ENCODE measurements at regions not wholly inside any gene's neighbourhood (a gene's known extent, or its start where the extent isn't known, plus 50 kb on each side); places are given as distances from the start of the nearest gene placed in this dataset.
"Not testable (repeated sequence)": the region's sequence is repeated elsewhere in the genome, so short reads cannot be mapped to it uniquely, and the experiment has no call there.

- H3K4me1 Mint-ChIP-seq; POLR2A ChIA-PET; H3K4me3 Mint-ChIP-seq; H3K9me3 ChIP-seq; DNase-seq; H3K36me3 Mint-ChIP-seq; CTCF ChIA-PET; H3K4me1 ChIP-seq (ENCODE audit: control insufficient read depth in 1 of 2, extremely low read depth in 1 of 2, insufficient read depth in 2 of 2, low read length in 2 of 2); H3K27me3 Mint-ChIP-seq; H3K4me3 ChIP-seq (ENCODE audit: control insufficient read depth in 1 of 2, extremely low read depth in 1 of 2, low read length in 1 of 2); H3K36me3 ChIP-seq (ENCODE audit: control insufficient read depth in 2 of 2, extremely low read depth in 1 of 2, insufficient read depth in 1 of 2, low read length in 1 of 2); ATAC-seq (replicated peaks in 1 of 4); H3K27me3 ChIP-seq (replicated peaks in 1 of 2; ENCODE audit: control insufficient read depth in 2 of 2, extremely low read depth in 1 of 2, insufficient read depth in 2 of 2, low read length in 1 of 2); H3K27ac Mint-ChIP-seq; H3K27ac ChIP-seq (ENCODE audit: low read length): not testable (repeated sequence)
- peaks cover 8 to 16% (median 16%) of the 10 kb centered on the region in 3 donors for H3K9me3 Mint-ChIP-seq
- WGBS (ENCODE audit: insufficient coverage): 95% methylated on average over 4 of the region's 10 CpGs
Observed at GRCh38 chr9:28498168-28498567, 924.9 kb upstream of the C9orf72 start.

- no peak for ATAC-seq (replicated peaks in 1 of 4)
- no peaks in the 10 kb centered on the region for H3K4me1 ChIP-seq (ENCODE audit: control insufficient read depth in 1 of 2, extremely low read depth in 1 of 2, insufficient read depth in 2 of 2, low read length in 2 of 2)
- no peaks in the 10 kb centered on the region for H3K36me3 ChIP-seq (ENCODE audit: control insufficient read depth in 2 of 2, extremely low read depth in 1 of 2, insufficient read depth in 1 of 2, low read length in 1 of 2)
- H3K4me3 Mint-ChIP-seq: no peak overlapping the region
- H3K27me3 Mint-ChIP-seq: no peaks in the 10 kb centered on the region
- H3K27me3 ChIP-seq (replicated peaks in 1 of 2; ENCODE audit: control insufficient read depth in 2 of 2, extremely low read depth in 1 of 2, insufficient read depth in 2 of 2, low read length in 1 of 2): no peaks in the 10 kb centered on the region
- H3K9me3 ChIP-seq: no peaks in the 10 kb centered on the region
- no peaks in the 10 kb centered on the region for H3K36me3 Mint-ChIP-seq
- ChIA-PET CTCF (no interaction called here), POLR2A (no interaction called here)
- no peak overlapping the region for H3K27ac Mint-ChIP-seq
- peaks cover 2 to 4% (median 2%) of the 10 kb centered on the region in 3 donors for H3K9me3 Mint-ChIP-seq
- 100% methylated on average over 1 of the region's 3 CpGs for WGBS (ENCODE audit: insufficient coverage)
- H3K27ac ChIP-seq (ENCODE audit: low read length): no peak overlapping the region
- H3K4me3 ChIP-seq (ENCODE audit: control insufficient read depth in 1 of 2, extremely low read depth in 1 of 2, low read length in 1 of 2): no peak overlapping the region
- no peak for DNase-seq
- no peaks in the 10 kb centered on the region for H3K4me1 Mint-ChIP-seq
Observed at GRCh38 chr9:28502189-28502588, 928.9 kb upstream of the C9orf72 start.

GRCh38 chr9:28502741-28503140, 929.5 kb upstream of the C9orf72 start:
- Histone ChIP-seq H3K4me1 (ENCODE audit: control insufficient read depth in 1 of 2, extremely low read depth in 1 of 2, insufficient read depth in 2 of 2, low read length in 2 of 2) (no peaks in the 10 kb centered on the region), H3K27me3 (replicated peaks in 1 of 2; ENCODE audit: control insufficient read depth in 2 of 2, extremely low read depth in 1 of 2, insufficient read depth in 2 of 2, low read length in 1 of 2) (no peaks in the 10 kb centered on the region), H3K27ac (ENCODE audit: low read length) (no peak overlapping the region), H3K9me3 (no peaks in the 10 kb centered on the region), H3K36me3 (ENCODE audit: control insufficient read depth in 2 of 2, extremely low read depth in 1 of 2, insufficient read depth in 1 of 2, low read length in 1 of 2) (no peaks in the 10 kb centered on the region), H3K4me3 (ENCODE audit: control insufficient read depth in 1 of 2, extremely low read depth in 1 of 2, low read length in 1 of 2) (no peak overlapping the region)
- Mint-ChIP-seq H3K4me3 (no peak overlapping the region), H3K4me1 (no peaks in the 10 kb centered on the region), H3K36me3 (no peaks in the 10 kb centered on the region), H3K9me3 (peaks cover 0 to 4% (median 2%) of the 10 kb centered on the region in 3 donors), H3K27ac (no peak overlapping the region), H3K27me3 (no peaks in the 10 kb centered on the region)
- CTCF ChIA-PET: no interaction called here
- POLR2A ChIA-PET: no interaction called here
- no CpG with 5 or more reads among the region's 2 CpGs for WGBS (ENCODE audit: insufficient coverage)
- no peak for ATAC-seq (replicated peaks in 1 of 4)
- DNase-seq: no peak

DNA sequence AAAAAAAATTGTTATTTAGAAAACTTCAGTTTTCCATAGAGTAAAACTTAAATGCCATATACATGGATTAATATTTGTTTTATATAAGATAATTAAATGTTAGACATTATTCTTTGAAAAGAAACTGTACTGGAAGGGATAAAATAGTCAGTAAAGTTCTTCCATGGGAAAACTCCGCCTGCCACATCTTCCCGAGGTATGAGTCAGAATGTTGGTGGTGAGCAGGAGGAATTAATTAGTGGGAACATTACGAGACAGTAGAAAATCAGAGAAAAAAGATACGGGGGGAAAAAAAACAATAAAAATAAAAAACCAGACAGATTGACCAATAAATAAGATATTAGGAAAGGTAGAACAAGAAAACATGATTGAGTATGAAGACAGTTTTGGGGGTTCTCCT, 930.3 kb upstream of the C9orf72 start:
- H3K4me3 ChIP-seq (ENCODE audit: control insufficient read depth in 1 of 2, extremely low read depth in 1 of 2, low read length in 1 of 2): no peak overlapping the region
- no peak overlapping the region for H3K27ac ChIP-seq (ENCODE audit: low read length)
- no peak for DNase-seq
- no peaks in the 10 kb centered on the region for H3K4me1 ChIP-seq (ENCODE audit: control insufficient read depth in 1 of 2, extremely low read depth in 1 of 2, insufficient read depth in 2 of 2, low read length in 2 of 2)
- no peaks in the 10 kb centered on the region for H3K27me3 Mint-ChIP-seq
- WGBS (ENCODE audit: insufficient coverage): no CpG with 5 or more reads among the region's 4 CpGs
- H3K36me3 ChIP-seq (ENCODE audit: control insufficient read depth in 2 of 2, extremely low read depth in 1 of 2, insufficient read depth in 1 of 2, low read length in 1 of 2): no peaks in the 10 kb centered on the region
- no peak overlapping the region for H3K4me3 Mint-ChIP-seq
- POLR2A ChIA-PET: no interaction called here
- no peak overlapping the region for H3K27ac Mint-ChIP-seq
- no peak for ATAC-seq (replicated peaks in 1 of 4)
- peaks cover 0 to 4% (median 2%) of the 10 kb centered on the region in 3 donors for H3K9me3 Mint-ChIP-seq
- H3K4me1 Mint-ChIP-seq: no peaks in the 10 kb centered on the region
- H3K9me3 ChIP-seq: no peaks in the 10 kb centered on the region
- CTCF ChIA-PET: no interaction called here
- H3K27me3 ChIP-seq (replicated peaks in 1 of 2; ENCODE audit: control insufficient read depth in 2 of 2, extremely low read depth in 1 of 2, insufficient read depth in 2 of 2, low read length in 1 of 2): no peaks in the 10 kb centered on the region
- H3K36me3 Mint-ChIP-seq: no peaks in the 10 kb centered on the region

GRCh38 chr9:28518439-28518838, 945.2 kb upstream of the C9orf72 start:
- Mint-ChIP-seq H3K36me3 (no peaks in the 10 kb centered on the region), H3K27ac (no peak overlapping the region), H3K9me3 (peaks cover 6 to 30% (median 14%) of the 10 kb centered on the region in 3 donors), H3K4me3 (no peak overlapping the region), H3K27me3 (no peaks in the 10 kb centered on the region), H3K4me1 (no peaks in the 10 kb centered on the region)
- no CpG with 5 or more reads among the region's 3 CpGs for WGBS (ENCODE audit: insufficient coverage)
- Histone ChIP-seq H3K27me3 (replicated peaks in 1 of 2; ENCODE audit: control insufficient read depth in 2 of 2, extremely low read depth in 1 of 2, insufficient read depth in 2 of 2, low read length in 1 of 2) (no peaks in the 10 kb centered on the region), H3K9me3 (no peaks in the 10 kb centered on the region), H3K27ac (ENCODE audit: low read length) (no peak overlapping the region), H3K4me1 (ENCODE audit: control insufficient read depth in 1 of 2, extremely low read depth in 1 of 2, insufficient read depth in 2 of 2, low read length in 2 of 2) (no peaks in the 10 kb centered on the region), H3K4me3 (ENCODE audit: control insufficient read depth in 1 of 2, extremely low read depth in 1 of 2, low read length in 1 of 2) (no peak overlapping the region), H3K36me3 (ENCODE audit: control insufficient read depth in 2 of 2, extremely low read depth in 1 of 2, insufficient read depth in 1 of 2, low read length in 1 of 2) (no peaks in the 10 kb centered on the region)
- POLR2A ChIA-PET: no interaction called here
- CTCF ChIA-PET: no interaction called here
- DNase-seq (no peak), ATAC-seq (replicated peaks in 1 of 4) (no peak)

- H3K9me3 ChIP-seq; ATAC-seq (replicated peaks in 1 of 4); H3K27ac ChIP-seq (ENCODE audit: low read length); H3K4me3 Mint-ChIP-seq; H3K36me3 Mint-ChIP-seq; DNase-seq; H3K36me3 ChIP-seq (ENCODE audit: control insufficient read depth in 2 of 2, extremely low read depth in 1 of 2, insufficient read depth in 1 of 2, low read length in 1 of 2); H3K27me3 Mint-ChIP-seq; H3K4me1 ChIP-seq (ENCODE audit: control insufficient read depth in 1 of 2, extremely low read depth in 1 of 2, insufficient read depth in 2 of 2, low read length in 2 of 2); H3K4me3 ChIP-seq (ENCODE audit: control insufficient read depth in 1 of 2, extremely low read depth in 1 of 2, low read length in 1 of 2); H3K27me3 ChIP-seq (replicated peaks in 1 of 2; ENCODE audit: control insufficient read depth in 2 of 2, extremely low read depth in 1 of 2, insufficient read depth in 2 of 2, low read length in 1 of 2); H3K27ac Mint-ChIP-seq; POLR2A ChIA-PET; H3K4me1 Mint-ChIP-seq: not testable (repeated sequence)
- H3K9me3 Mint-ChIP-seq: peaks cover 1 to 20% (median 12%) of the 10 kb centered on the region in 3 donors
- 50% methylated on average over 1 of the region's 6 CpGs for WGBS (ENCODE audit: insufficient coverage)
- CTCF ChIA-PET: interaction anchor here in 1 of 2 donors (0.7 kb wide), 1 partner anchor 141 kb away, joined by 3 read pairs; no protein-coding TSS in a partner anchor
Observed at GRCh38 chr9:28524309-28524708, 951.0 kb upstream of the C9orf72 start.

- DNase-seq: no peak
- no peaks in the 10 kb centered on the region for H3K4me1 Mint-ChIP-seq
- WGBS (ENCODE audit: insufficient coverage): 86% methylated on average over 1 of the region's 1 CpG
Observed at GRCh38 chr9:28528049-28528448, 954.8 kb upstream of the C9orf72 start.

More at GRCh38 chr9:28528049-28528448, 954.8 kb upstream of the C9orf72 start:
- POLR2A ChIA-PET: no interaction called here
- CTCF ChIA-PET: no interaction called here
- no peaks in the 10 kb centered on the region for H3K27me3 Mint-ChIP-seq
- ATAC-seq (replicated peaks in 1 of 4): no peak
- H3K36me3 Mint-ChIP-seq: no peaks in the 10 kb centered on the region
- Histone ChIP-seq H3K4me1 (ENCODE audit: control insufficient read depth in 1 of 2, extremely low read depth in 1 of 2, insufficient read depth in 2 of 2, low read length in 2 of 2) (no peaks in the 10 kb centered on the region), H3K36me3 (ENCODE audit: control insufficient read depth in 2 of 2, extremely low read depth in 1 of 2, insufficient read depth in 1 of 2, low read length in 1 of 2) (no peaks in the 10 kb centered on the region), H3K4me3 (ENCODE audit: control insufficient read depth in 1 of 2, extremely low read depth in 1 of 2, low read length in 1 of 2) (no peak overlapping the region), H3K27me3 (replicated peaks in 1 of 2; ENCODE audit: control insufficient read depth in 2 of 2, extremely low read depth in 1 of 2, insufficient read depth in 2 of 2, low read length in 1 of 2) (no peaks in the 10 kb centered on the region), H3K9me3 (no peaks in the 10 kb centered on the region), H3K27ac (ENCODE audit: low read length) (no peak overlapping the region)
- no peak overlapping the region for H3K27ac Mint-ChIP-seq
- no peak overlapping the region for H3K4me3 Mint-ChIP-seq
- peaks cover 0 to 9% (median 8%) of the 10 kb centered on the region in 3 donors for H3K9me3 Mint-ChIP-seq

All from T-cell (primary cell).